HepG2 (cell line): ENCODE measurements at regions not wholly inside any gene's neighbourhood (a gene's known extent, or its start where the extent isn't known, plus 50 kb on each side); places are given as distances from the start of the nearest gene placed in this dataset.

Experiments used
- HCFC1 ChIP-seq: fragments of 150-350 bp; IDR thresholded peaks from 2 replicates; pipeline ENCODE4 v1.6.1; 2014; ENCODE audit warnings: low read depth, low read length
- MXD4 ChIP-seq: IDR thresholded peaks from 2 replicates; pipeline ENCODE4 v1.6.1; 2016; ENCODE audit warnings: mild to moderate bottlenecking, missing biosample characterization, missing genetic modification reagents
- PHF21A ChIP-seq: sonication (generic); formaldehyde crosslinking; IDR thresholded peaks from 2 replicates; pipeline ENCODE4 v1.5.0; 2020; ENCODE audit warnings: mild to moderate bottlenecking, missing genetic modification reagents
- PRMT3 ChIP-seq: sonication (generic); formaldehyde crosslinking; IDR thresholded peaks from 2 replicates; pipeline ENCODE4 v1.8.1; 2022; ENCODE audit warnings: low read depth, mild to moderate bottlenecking, moderate library complexity, missing genetic modification reagents, borderline replicate concordance
- RBFOX2 ChIP-seq: fragments of 200-400 bp; formaldehyde crosslinking; IDR thresholded peaks from 2 replicates; pipeline ENCODE4 v1.6.1; 2017; ENCODE audit warnings: low read depth, mild to moderate bottlenecking, low read length
- SMARCC2 ChIP-seq: fragments of 450-650 bp; IDR thresholded peaks from 2 replicates; pipeline ENCODE4 v1.6.1; 2017; ENCODE audit warnings: antibody characterized with exemption, mild to moderate bottlenecking
- TAF15 ChIP-seq: fragments of 200-400 bp; formaldehyde crosslinking; IDR thresholded peaks from one replicate; pipeline ENCODE4 v1.6.1; 2018; ENCODE audit warnings: mild to moderate bottlenecking, low read depth, low read length; ENCODE audit not compliant: poor library complexity, severe bottlenecking
- ZBTB20 ChIP-seq: sonication (generic); formaldehyde crosslinking; IDR thresholded peaks from 2 replicates; pipeline ENCODE4 v1.8.1; 2023; ENCODE audit warnings: missing genetic modification reagents, low read depth, mild to moderate bottlenecking, borderline replicate concordance
- ZBTB21 ChIP-seq: sonication (generic); formaldehyde crosslinking; IDR thresholded peaks from 2 replicates; pipeline ENCODE4 v1.4.0; 2020; ENCODE audit warnings: missing genetic modification reagents
- ZNF253 ChIP-seq: sonication (generic); formaldehyde crosslinking; IDR thresholded peaks from 2 replicates; pipeline ENCODE4 v1.8.0; 2022; ENCODE audit warnings: mild to moderate bottlenecking, missing genetic modification reagents, borderline replicate concordance
- ZNF326 ChIP-seq: sonication (generic); formaldehyde crosslinking; IDR thresholded peaks from 2 replicates; pipeline ENCODE4 v1.4.0; 2020; ENCODE audit warnings: missing genetic modification reagents, borderline replicate concordance
- ZNF350 ChIP-seq: sonication (generic); formaldehyde crosslinking; IDR thresholded peaks from 2 replicates; pipeline ENCODE4 v1.4.0; 2020; ENCODE audit warnings: mild to moderate bottlenecking, low read depth, missing genetic modification reagents, borderline replicate concordance
- ZNF430 ChIP-seq: sonication (generic); formaldehyde crosslinking; IDR thresholded peaks from 2 replicates; pipeline ENCODE4 v1.9.0; 2021; ENCODE audit warnings: mild to moderate bottlenecking, missing genetic modification reagents
- ZNF496 ChIP-seq: sonication (generic); formaldehyde crosslinking; IDR thresholded peaks from 2 replicates; pipeline ENCODE4 v1.8.1; 2023; ENCODE audit warnings: mild to moderate bottlenecking, moderate library complexity, missing genetic modification reagents; ENCODE audit not compliant: insufficient replicate concordance
- ZNF564 ChIP-seq: sonication (generic); formaldehyde crosslinking; IDR thresholded peaks from 2 replicates; pipeline ENCODE4 v1.8.1; 2023; ENCODE audit warnings: mild to moderate bottlenecking, missing genetic modification reagents
- ZSCAN12 ChIP-seq: sonication (generic); formaldehyde crosslinking; IDR thresholded peaks from 2 replicates; pipeline ENCODE4 v1.9.0; 2021; ENCODE audit warnings: mild to moderate bottlenecking, missing genetic modification reagents
- ZSCAN30 ChIP-seq: sonication (generic); formaldehyde crosslinking; IDR thresholded peaks from 2 replicates; pipeline ENCODE4 v1.5.0; 2020; ENCODE audit warnings: mild to moderate bottlenecking, missing genetic modification reagents
- TF ChIP-seq, protein P1 (sequence below): sonication (generic); formaldehyde crosslinking; IDR thresholded peaks from 2 replicates; pipeline ENCODE4 v1.9.0; 2021; ENCODE audit warnings: missing genetic modification reagents, borderline replicate concordance
- TF ChIP-seq, protein P2 (sequence below): sonication (generic); formaldehyde crosslinking; IDR thresholded peaks from 2 replicates; pipeline ENCODE4 v1.8.1; 2022; ENCODE audit warnings: low read depth, mild to moderate bottlenecking, missing genetic modification reagents
- TF ChIP-seq, protein P3 (sequence below): sonication (generic); formaldehyde crosslinking; IDR thresholded peaks from 2 replicates; pipeline ENCODE4 v1.8.1; 2023; ENCODE audit warnings: missing genetic modification reagents, mild to moderate bottlenecking, borderline replicate concordance
- TF ChIP-seq, protein P4 (sequence below): sonication (generic); formaldehyde crosslinking; IDR thresholded peaks from 2 replicates; pipeline ENCODE4 v1.4.0; 2020; ENCODE audit warnings: missing genetic modification reagents, borderline replicate concordance

DNA sequence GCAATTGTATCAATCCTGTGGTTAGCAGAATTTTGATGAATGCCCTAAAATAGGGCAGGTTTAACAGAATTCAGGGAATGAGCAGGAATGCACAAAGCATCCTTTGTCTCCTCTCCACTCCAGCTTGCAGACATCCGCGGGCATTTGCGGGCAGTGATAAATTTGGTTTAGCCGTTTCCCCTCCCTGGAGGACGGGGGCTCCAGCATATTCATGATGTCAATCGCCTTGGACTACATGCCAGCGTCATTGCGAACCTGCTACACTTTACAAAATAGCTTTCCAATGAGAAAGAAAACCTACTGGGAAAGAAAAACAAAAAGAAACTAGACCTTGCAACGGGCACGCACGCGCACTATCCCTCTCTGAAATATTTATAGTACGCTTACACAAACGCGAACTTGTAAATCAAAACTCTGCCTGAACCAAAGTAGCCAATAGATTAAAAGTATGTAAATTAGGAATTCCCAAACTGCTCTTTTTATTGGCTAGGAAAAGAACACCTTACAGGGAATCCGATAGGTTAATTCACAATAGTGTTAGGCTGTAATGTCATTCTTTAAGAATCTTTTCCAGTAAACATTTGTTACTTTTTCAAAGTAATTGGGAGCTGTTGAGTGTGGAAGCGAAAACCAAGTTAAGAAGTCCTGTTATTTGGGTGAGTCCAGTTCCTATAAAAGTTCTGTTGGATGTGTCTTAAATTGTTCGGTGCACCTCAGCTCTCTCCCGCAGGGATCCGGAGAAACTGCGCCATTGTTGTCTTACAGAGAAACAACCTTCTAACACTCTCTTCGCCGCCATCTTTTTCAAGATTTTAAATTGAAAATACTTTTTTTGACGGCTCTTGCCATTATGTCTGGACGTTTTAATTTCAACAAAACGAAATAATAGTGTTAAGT is 136.7 kb downstream of the HFE start (continued):
- TF ChIP-seq, protein P1, sequence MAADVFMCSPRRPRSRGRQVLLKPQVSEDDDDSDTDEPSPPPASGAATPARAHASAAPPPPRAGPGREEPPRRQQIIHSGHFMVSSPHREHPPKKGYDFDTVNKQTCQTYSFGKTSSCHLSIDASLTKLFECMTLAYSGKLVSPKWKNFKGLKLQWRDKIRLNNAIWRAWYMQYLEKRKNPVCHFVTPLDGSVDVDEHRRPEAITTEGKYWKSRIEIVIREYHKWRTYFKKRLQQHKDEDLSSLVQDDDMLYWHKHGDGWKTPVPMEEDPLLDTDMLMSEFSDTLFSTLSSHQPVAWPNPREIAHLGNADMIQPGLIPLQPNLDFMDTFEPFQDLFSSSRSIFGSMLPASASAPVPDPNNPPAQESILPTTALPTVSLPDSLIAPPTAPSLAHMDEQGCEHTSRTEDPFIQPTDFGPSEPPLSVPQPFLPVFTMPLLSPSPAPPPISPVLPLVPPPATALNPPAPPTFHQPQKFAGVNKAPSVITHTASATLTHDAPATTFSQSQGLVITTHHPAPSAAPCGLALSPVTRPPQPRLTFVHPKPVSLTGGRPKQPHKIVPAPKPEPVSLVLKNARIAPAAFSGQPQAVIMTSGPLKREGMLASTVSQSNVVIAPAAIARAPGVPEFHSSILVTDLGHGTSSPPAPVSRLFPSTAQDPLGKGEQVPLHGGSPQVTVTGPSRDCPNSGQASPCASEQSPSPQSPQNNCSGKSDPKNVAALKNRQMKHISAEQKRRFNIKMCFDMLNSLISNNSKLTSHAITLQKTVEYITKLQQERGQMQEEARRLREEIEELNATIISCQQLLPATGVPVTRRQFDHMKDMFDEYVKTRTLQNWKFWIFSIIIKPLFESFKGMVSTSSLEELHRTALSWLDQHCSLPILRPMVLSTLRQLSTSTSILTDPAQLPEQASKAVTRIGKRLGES (CRISPR knock-in tag) = no peak
- TF ChIP-seq HCFC1 = no peak
- no peak for TF ChIP-seq RBFOX2
- no peak for TF ChIP-seq ZNF326 (CRISPR knock-in tag)
- TF ChIP-seq ZSCAN12 (CRISPR knock-in tag) = no peak
- TF ChIP-seq MXD4 = no peak
- no peak for TF ChIP-seq ZNF253 (CRISPR knock-in tag)
- TF ChIP-seq PHF21A = peak; percentile 92
- TF ChIP-seq PRMT3 (CRISPR knock-in tag) = no peak
- no peak for TF ChIP-seq TAF15
- TF ChIP-seq ZNF430 = no peak
- TF ChIP-seq, protein P2, sequence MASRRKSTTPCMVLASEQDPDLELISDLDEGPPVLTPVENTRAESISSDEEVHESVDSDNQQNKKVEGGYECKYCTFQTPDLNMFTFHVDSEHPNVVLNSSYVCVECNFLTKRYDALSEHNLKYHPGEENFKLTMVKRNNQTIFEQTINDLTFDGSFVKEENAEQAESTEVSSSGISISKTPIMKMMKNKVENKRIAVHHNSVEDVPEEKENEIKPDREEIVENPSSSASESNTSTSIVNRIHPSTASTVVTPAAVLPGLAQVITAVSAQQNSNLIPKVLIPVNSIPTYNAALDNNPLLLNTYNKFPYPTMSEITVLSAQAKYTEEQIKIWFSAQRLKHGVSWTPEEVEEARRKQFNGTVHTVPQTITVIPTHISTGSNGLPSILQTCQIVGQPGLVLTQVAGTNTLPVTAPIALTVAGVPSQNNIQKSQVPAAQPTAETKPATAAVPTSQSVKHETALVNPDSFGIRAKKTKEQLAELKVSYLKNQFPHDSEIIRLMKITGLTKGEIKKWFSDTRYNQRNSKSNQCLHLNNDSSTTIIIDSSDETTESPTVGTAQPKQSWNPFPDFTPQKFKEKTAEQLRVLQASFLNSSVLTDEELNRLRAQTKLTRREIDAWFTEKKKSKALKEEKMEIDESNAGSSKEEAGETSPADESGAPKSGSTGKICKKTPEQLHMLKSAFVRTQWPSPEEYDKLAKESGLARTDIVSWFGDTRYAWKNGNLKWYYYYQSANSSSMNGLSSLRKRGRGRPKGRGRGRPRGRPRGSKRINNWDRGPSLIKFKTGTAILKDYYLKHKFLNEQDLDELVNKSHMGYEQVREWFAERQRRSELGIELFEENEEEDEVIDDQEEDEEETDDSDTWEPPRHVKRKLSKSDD (CRISPR knock-in tag) = peak; percentile 27; the same call in 1 of the 2 replicates
- TF ChIP-seq ZBTB20 (CRISPR knock-in tag) = no peak
- no peak for TF ChIP-seq ZSCAN30
- 0 out of 2 replicates have a peak, but pooled peaks have one; percentile 18 for TF ChIP-seq ZBTB21 (CRISPR knock-in tag)
- no peak for TF ChIP-seq SMARCC2
- TF ChIP-seq ZNF350 (CRISPR knock-in tag) = no peak
- no peak for TF ChIP-seq ZNF496
- TF ChIP-seq, protein P3, sequence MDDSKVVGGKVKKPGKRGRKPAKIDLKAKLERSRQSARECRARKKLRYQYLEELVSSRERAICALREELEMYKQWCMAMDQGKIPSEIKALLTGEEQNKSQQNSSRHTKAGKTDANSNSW = no peak
- no peak; the same call in 1 of the 2 replicates for TF ChIP-seq ZNF564
- TF ChIP-seq, protein P4, sequence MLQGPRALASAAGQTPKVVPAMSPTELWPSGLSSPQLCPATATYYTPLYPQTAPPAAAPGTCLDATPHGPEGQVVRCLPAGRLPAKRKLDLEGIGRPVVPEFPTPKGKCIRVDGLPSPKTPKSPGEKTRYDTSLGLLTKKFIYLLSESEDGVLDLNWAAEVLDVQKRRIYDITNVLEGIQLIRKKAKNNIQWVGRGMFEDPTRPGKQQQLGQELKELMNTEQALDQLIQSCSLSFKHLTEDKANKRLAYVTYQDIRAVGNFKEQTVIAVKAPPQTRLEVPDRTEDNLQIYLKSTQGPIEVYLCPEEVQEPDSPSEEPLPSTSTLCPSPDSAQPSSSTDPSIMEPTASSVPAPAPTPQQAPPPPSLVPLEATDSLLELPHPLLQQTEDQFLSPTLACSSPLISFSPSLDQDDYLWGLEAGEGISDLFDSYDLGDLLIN (CRISPR knock-in tag) = no peak
